CD4-positive, CD25-positive, alpha-beta regulatory T cell (primary cell): ENCODE measurements at regions not wholly inside any gene's neighbourhood (a gene's known extent, or its start where the extent isn't known, plus 50 kb on each side); places are given as distances from the start of the nearest gene placed in this dataset.

Experiments
- ATAC-seq, 2 donors: fragments of 150-1000 bp; cut with Tn5 transposase; one replicate each; pipeline ENCODE4 v1.10.0; 2021; ENCODE audit warnings: low read depth in 2 of 2, moderate number of reproducible peaks in 2 of 2, moderate library complexity in 1 of 2
- DNase-seq, 3 donors: peaks; one replicate each; pipeline versions ENCODE4 v3.0.0 to v3.0.0-alpha.2; 2012 to 2022; ENCODE audit warnings: mixed read lengths in 1 of 3
- H3K27ac ChIP-seq: one replicate; pipeline ENCODE4 v1.7.0; 2013; ENCODE audit warnings: mild to moderate bottlenecking, low read length; ENCODE audit not compliant: insufficient read depth, poor library complexity, severe bottlenecking
- H3K27me3 ChIP-seq: one replicate; pipeline ENCODE4 v1.7.0; 2013; ENCODE audit warnings: low read length; ENCODE audit not compliant: control insufficient read depth, insufficient read depth
- H3K36me3 ChIP-seq: one replicate; pipeline ENCODE4 v1.7.0; 2013; ENCODE audit warnings: mild to moderate bottlenecking, low read length, moderate library complexity; ENCODE audit not compliant: control insufficient read depth, insufficient read depth
- H3K4me1 ChIP-seq: 2 replicates; pipeline ENCODE4 v1.7.0; 2013; ENCODE audit warnings: mild to moderate bottlenecking, low read length; ENCODE audit not compliant: insufficient read depth, control insufficient read depth, poor library complexity, severe bottlenecking
- H3K4me3 ChIP-seq: one replicate; pipeline ENCODE4 v1.7.0; 2013; ENCODE audit warnings: low read depth, mild to moderate bottlenecking, low read length, moderate library complexity
- H3K9me3 ChIP-seq, 2 experiments: 1 replicate in 1 of 2; 2 replicates in 1 of 2; pipeline ENCODE4 v1.7.0; 2013; ENCODE audit warnings: low read length in 2 of 2, mild to moderate bottlenecking in 1 of 2, moderate library complexity in 1 of 2; ENCODE audit not compliant: control insufficient read depth in 2 of 2
- H3K27ac Mint-ChIP-seq, 3 donors: one replicate each; pipeline ENCODE4 v1.8.0; 2020 to 2022; ENCODE audit warnings: mild to moderate bottlenecking in 3 of 3, mixed read lengths in 3 of 3, moderate library complexity in 2 of 3
- H3K27me3 Mint-ChIP-seq: one replicate; pipeline ENCODE4 v1.8.0; 2022; ENCODE audit warnings: mild to moderate bottlenecking, mixed read lengths
- H3K36me3 Mint-ChIP-seq: one replicate; pipeline ENCODE4 v1.8.0; 2020; ENCODE audit warnings: mixed read lengths
- H3K4me1 Mint-ChIP-seq, 4 donors: one replicate each; pipeline ENCODE4 v1.8.0; 2020 to 2022; ENCODE audit warnings: mixed read lengths in 4 of 4, mild to moderate bottlenecking in 1 of 4
- H3K4me3 Mint-ChIP-seq, 4 donors: one replicate each; pipeline ENCODE4 v1.8.0; 2020 to 2022; ENCODE audit warnings: mild to moderate bottlenecking in 4 of 4, mixed read lengths in 4 of 4, moderate library complexity in 3 of 4
- H3K9me3 Mint-ChIP-seq, 7 donors: one replicate each; pipeline ENCODE4 v1.8.0; 2020 to 2022; ENCODE audit warnings: mixed read lengths in 7 of 7, mild to moderate bottlenecking in 3 of 7, moderate library complexity in 2 of 7

DNA sequence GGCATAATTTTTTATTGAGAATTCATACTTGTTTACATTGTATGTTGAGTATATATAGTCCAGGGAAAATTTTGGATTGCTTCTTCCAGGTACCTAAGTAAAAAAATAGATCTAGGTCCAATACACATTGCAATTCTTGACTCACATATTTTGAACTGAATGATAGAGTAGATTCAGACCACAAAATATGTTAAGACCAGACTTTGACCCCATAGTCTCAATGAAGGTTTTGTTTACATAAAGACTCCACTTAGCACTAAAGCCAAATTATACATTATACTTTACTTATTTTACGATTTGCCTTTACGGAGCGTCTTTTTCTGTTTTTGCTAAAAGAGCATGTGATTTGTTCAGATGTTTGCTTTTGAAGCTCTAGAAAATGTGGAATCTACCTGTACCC, 144.1 kb upstream of the PTCHD4 start:
- H3K27ac ChIP-seq, result no peak overlapping the region
- no peaks in the 10 kb centered on the region for H3K4me1 Mint-ChIP-seq
- no peak for DNase-seq
- no peaks in the 10 kb centered on the region for H3K4me1 ChIP-seq
- H3K27me3 Mint-ChIP-seq, result no peaks in the 10 kb centered on the region
- no peaks in the 10 kb centered on the region for H3K36me3 ChIP-seq
- no peaks in the 10 kb centered on the region for H3K27me3 ChIP-seq
- H3K27ac Mint-ChIP-seq, result no peak overlapping the region
- no peak overlapping the region for H3K4me3 ChIP-seq
- no peak overlapping the region for H3K4me3 Mint-ChIP-seq
- no peaks in the 10 kb centered on the region for H3K9me3 ChIP-seq
- peaks cover 0 to 17% (median 3%) of the 10 kb centered on the region in 7 donors for H3K9me3 Mint-ChIP-seq
- ATAC-seq, result no peak
- no peaks in the 10 kb centered on the region for H3K36me3 Mint-ChIP-seq

- Mint-ChIP-seq H3K4me1 (no peaks in the 10 kb centered on the region), H3K27me3 (no peaks in the 10 kb centered on the region), H3K36me3 (no peaks in the 10 kb centered on the region), H3K9me3 (peaks cover 0 to 18% (median 0%) of the 10 kb centered on the region in 7 donors), H3K4me3 (no peak overlapping the region), H3K27ac (no peak overlapping the region)
- H3K27me3 ChIP-seq, result no peaks in the 10 kb centered on the region
- no peak for ATAC-seq
- no peaks in the 10 kb centered on the region for H3K9me3 ChIP-seq
- H3K27ac ChIP-seq, result no peak overlapping the region
- H3K4me1 ChIP-seq, result no peaks in the 10 kb centered on the region
- DNase-seq, result no peak
- H3K4me3 ChIP-seq, result no peak overlapping the region
- no peaks in the 10 kb centered on the region for H3K36me3 ChIP-seq
Observed at GRCh38 chr6:48249071-48249470, 138.1 kb upstream of the PTCHD4 start.

GRCh38 chr6:48243071-48243470, 132.1 kb upstream of the PTCHD4 start:
- H3K27ac ChIP-seq, result no peak overlapping the region
- Mint-ChIP-seq H3K4me1 (no peaks in the 10 kb centered on the region), H3K27ac (no peak overlapping the region)

DNA sequence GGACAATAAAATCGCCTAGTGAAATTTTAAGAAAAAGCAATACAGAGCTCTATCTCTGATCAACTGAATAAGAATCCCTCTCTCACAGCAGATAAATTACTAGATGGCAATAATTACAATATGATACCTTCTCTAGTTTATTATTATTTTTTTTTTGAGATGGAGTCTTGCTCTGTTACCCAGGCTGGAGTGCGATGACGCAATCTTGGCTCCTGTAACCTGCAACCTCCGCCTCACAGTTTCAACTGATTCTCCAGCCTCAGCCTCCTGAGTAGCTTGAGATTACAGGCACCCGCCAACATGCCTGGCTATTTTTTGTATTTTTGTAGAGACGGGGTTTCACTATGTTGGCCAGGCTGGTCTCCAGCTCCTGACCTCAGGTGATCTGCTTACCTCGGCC, 129.3 kb upstream of the PTCHD4 start:
- Histone ChIP-seq H3K4me1 (no peaks in the 10 kb centered on the region), H3K36me3 (no peaks in the 10 kb centered on the region), H3K4me3 (no peak overlapping the region), H3K27ac (no peak overlapping the region), H3K9me3 (no peaks in the 10 kb centered on the region), H3K27me3 (no peaks in the 10 kb centered on the region)
- Mint-ChIP-seq H3K27me3 (no peaks in the 10 kb centered on the region), H3K36me3 (no peaks in the 10 kb centered on the region), H3K4me3 (no peak overlapping the region), H3K9me3 (peaks cover 0 to 35% (median 3%) of the 10 kb centered on the region in 7 donors), H3K4me1 (no peaks in the 10 kb centered on the region), H3K27ac (no peak overlapping the region)
- DNase-seq (no peak), ATAC-seq (no peak)

More at GRCh38 chr6:48243071-48243470, 132.1 kb upstream of the PTCHD4 start:
- Mint-ChIP-seq H3K36me3 (no peaks in the 10 kb centered on the region), H3K4me3 (no peak overlapping the region), H3K9me3 (peaks cover 0 to 10% (median 2%) of the 10 kb centered on the region in 7 donors), H3K27me3 (no peaks in the 10 kb centered on the region)
- Histone ChIP-seq H3K36me3 (no peaks in the 10 kb centered on the region), H3K27me3 (no peaks in the 10 kb centered on the region), H3K4me3 (no peak overlapping the region), H3K4me1 (no peaks in the 10 kb centered on the region), H3K9me3 (no peaks in the 10 kb centered on the region)
- DNase-seq, result no peak
- ATAC-seq, result no peak

- Histone ChIP-seq H3K27me3 (no peaks in the 10 kb centered on the region), H3K27ac (no peak overlapping the region)
Observed at GRCh38 chr6:48236375-48236774, 125.4 kb upstream of the PTCHD4 start.

GRCh38 chr6:48233063-48233462, 122.1 kb upstream of the PTCHD4 start:
- Histone ChIP-seq H3K36me3 (no peaks in the 10 kb centered on the region), H3K4me1 (no peaks in the 10 kb centered on the region), H3K4me3 (no peak overlapping the region), H3K27me3 (no peaks in the 10 kb centered on the region), H3K9me3 (peaks cover 0 to 14% of the 10 kb centered on the region in 2 experiments), H3K27ac (no peak overlapping the region)
- no peaks in the 10 kb centered on the region for H3K4me1 Mint-ChIP-seq
- DNase-seq (no peak), ATAC-seq (no peak)
- H3K9me3 Mint-ChIP-seq, result peaks cover 0 to 26% (median 5%) of the 10 kb centered on the region in 7 donors
- H3K27me3 Mint-ChIP-seq, result no peaks in the 10 kb centered on the region
- H3K36me3 Mint-ChIP-seq, result no peaks in the 10 kb centered on the region
- no peak overlapping the region for H3K4me3 Mint-ChIP-seq
- no peak overlapping the region for H3K27ac Mint-ChIP-seq

More at GRCh38 chr6:48236375-48236774, 125.4 kb upstream of the PTCHD4 start:
- no peaks in the 10 kb centered on the region for H3K36me3 Mint-ChIP-seq
- H3K27me3 Mint-ChIP-seq, result no peaks in the 10 kb centered on the region
- H3K4me1 ChIP-seq, result no peaks in the 10 kb centered on the region
- H3K4me3 ChIP-seq, result no peak overlapping the region
- peaks cover 0 to 36% (median 5%) of the 10 kb centered on the region in 7 donors for H3K9me3 Mint-ChIP-seq
- no peak for ATAC-seq
- no peak for DNase-seq
- H3K27ac Mint-ChIP-seq, result no peak overlapping the region
- H3K4me1 Mint-ChIP-seq, result no peaks in the 10 kb centered on the region
- H3K36me3 ChIP-seq, result no peaks in the 10 kb centered on the region
- peaks cover 0 to 14% of the 10 kb centered on the region in 2 experiments for H3K9me3 ChIP-seq
- no peak overlapping the region for H3K4me3 Mint-ChIP-seq

DNA sequence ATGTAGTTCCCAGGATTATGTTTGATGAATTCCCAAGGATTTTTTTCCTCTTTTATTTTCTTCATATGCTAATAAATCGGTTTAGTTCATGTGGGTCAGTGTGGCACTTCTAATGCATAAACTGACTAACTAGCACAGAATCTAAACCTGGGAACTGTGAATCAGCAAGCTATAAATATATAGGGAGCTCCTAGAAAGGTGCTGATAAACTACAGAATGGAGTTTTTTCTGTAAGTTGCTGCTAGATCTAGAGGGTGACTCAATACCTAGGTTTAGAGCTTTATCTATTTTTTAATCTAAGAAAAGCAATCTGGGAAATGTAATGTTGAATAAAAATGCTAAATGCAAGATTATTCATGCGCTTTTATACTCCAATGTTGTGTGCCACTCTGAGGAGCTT, 118.8 kb upstream of the PTCHD4 start:
- no peaks in the 10 kb centered on the region for H3K27me3 Mint-ChIP-seq
- DNase-seq (no peak), ATAC-seq (no peak)
- no peak overlapping the region for H3K4me3 ChIP-seq
- H3K9me3 ChIP-seq, result peaks cover 0 to 14% of the 10 kb centered on the region in 2 experiments
- H3K9me3 Mint-ChIP-seq, result peaks cover 0 to 7% (median 3%) of the 10 kb centered on the region in 7 donors
- no peaks in the 10 kb centered on the region for H3K4me1 Mint-ChIP-seq
- no peaks in the 10 kb centered on the region for H3K36me3 Mint-ChIP-seq
- no peak overlapping the region for H3K27ac ChIP-seq
- no peak overlapping the region for H3K27ac Mint-ChIP-seq
- no peaks in the 10 kb centered on the region for H3K4me1 ChIP-seq
- no peaks in the 10 kb centered on the region for H3K27me3 ChIP-seq
- H3K4me3 Mint-ChIP-seq, result no peak overlapping the region
- no peaks in the 10 kb centered on the region for H3K36me3 ChIP-seq

DNA sequence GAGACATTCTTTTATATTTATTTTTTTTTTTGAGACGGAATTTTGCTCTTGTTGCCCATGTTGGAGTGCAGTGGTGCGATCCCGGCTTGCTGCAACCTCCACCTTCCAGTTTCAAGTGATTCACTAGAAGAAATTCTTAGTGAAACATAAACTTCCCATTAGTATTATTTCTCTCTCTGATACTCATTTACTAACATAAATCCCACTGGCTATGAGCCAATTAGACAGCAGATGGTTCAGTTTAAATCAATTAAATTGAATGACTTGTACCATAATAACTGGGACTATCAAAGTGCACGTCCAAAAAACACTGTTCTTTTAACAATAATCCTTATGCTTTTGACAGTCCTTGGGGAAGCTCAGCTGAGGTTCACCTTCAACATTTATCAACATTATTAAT, 111.2 kb upstream of the PTCHD4 start:
- Histone ChIP-seq H3K36me3 (no peaks in the 10 kb centered on the region), H3K9me3 (no peaks in the 10 kb centered on the region), H3K4me1 (no peaks in the 10 kb centered on the region), H3K27me3 (no peaks in the 10 kb centered on the region), H3K4me3 (no peak overlapping the region), H3K27ac (no peak overlapping the region)
- no peak for ATAC-seq
- Mint-ChIP-seq H3K27me3 (no peaks in the 10 kb centered on the region), H3K27ac (no peak overlapping the region), H3K9me3 (peaks cover 3 to 21% (median 6%) of the 10 kb centered on the region in 7 donors), H3K4me1 (no peaks in the 10 kb centered on the region), H3K4me3 (no peak overlapping the region), H3K36me3 (no peaks in the 10 kb centered on the region)
- DNase-seq, result no peak
